ENCODE measurements at regions not wholly inside any gene's neighbourhood (a gene's known extent, or its start where the extent isn't known, plus 50 kb on each side); places are given as distances from the start of the nearest gene placed in this dataset.
"Not testable (repeated sequence)": the region's sequence is repeated elsewhere in the genome, so short reads cannot be mapped to it uniquely, and the experiment has no call there.

- H3K4me3 Mint-ChIP-seq = no peak overlapping the region
Observed at GRCh38 chr4:13920111-13920875, 292.8 kb upstream of the BOD1L1 start.

GRCh38 chr4:13920901-13921300 lies 293.4 kb upstream of the BOD1L1 start:
- H3K27ac Mint-ChIP-seq (ENCODE audit: unreplicated experiment) = no peak overlapping the region

More at GRCh38 chr4:13920111-13920875, 292.8 kb upstream of the BOD1L1 start:
- Mint-ChIP-seq H3K27me3 (ENCODE audit: low read depth) (no peaks in the 10 kb centered on the region), H3K27ac (ENCODE audit: unreplicated experiment) (no peak overlapping the region), H3K36me3 (ENCODE audit: low read depth) (peaks cover 3% of the 10 kb centered on the region), H3K9me3 (peaks cover 3% of the 10 kb centered on the region), H3K4me1 (no peaks in the 10 kb centered on the region)
- TF ChIP-seq, protein P1, sequence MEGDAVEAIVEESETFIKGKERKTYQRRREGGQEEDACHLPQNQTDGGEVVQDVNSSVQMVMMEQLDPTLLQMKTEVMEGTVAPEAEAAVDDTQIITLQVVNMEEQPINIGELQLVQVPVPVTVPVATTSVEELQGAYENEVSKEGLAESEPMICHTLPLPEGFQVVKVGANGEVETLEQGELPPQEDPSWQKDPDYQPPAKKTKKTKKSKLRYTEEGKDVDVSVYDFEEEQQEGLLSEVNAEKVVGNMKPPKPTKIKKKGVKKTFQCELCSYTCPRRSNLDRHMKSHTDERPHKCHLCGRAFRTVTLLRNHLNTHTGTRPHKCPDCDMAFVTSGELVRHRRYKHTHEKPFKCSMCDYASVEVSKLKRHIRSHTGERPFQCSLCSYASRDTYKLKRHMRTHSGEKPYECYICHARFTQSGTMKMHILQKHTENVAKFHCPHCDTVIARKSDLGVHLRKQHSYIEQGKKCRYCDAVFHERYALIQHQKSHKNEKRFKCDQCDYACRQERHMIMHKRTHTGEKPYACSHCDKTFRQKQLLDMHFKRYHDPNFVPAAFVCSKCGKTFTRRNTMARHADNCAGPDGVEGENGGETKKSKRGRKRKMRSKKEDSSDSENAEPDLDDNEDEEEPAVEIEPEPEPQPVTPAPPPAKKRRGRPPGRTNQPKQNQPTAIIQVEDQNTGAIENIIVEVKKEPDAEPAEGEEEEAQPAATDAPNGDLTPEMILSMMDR (conservative IDR thresholded peaks at IDR 0.05) = no peak
- DNase-seq (ENCODE audit: low read depth, low spot score) = no peak

GRCh38 chr4:13921805-13922204 lies 294.3 kb upstream of the BOD1L1 start:
- H3K27me3 Mint-ChIP-seq (ENCODE audit: low read depth) = no peaks in the 10 kb centered on the region
- TF ChIP-seq, protein P1 (conservative IDR thresholded peaks at IDR 0.05) = no peak
- peaks cover 3% of the 10 kb centered on the region for H3K9me3 Mint-ChIP-seq
- H3K4me3 Mint-ChIP-seq = no peak overlapping the region
- no peaks in the 10 kb centered on the region for H3K4me1 Mint-ChIP-seq
- H3K36me3 Mint-ChIP-seq (ENCODE audit: low read depth) = peaks cover 3% of the 10 kb centered on the region
- DNase-seq (ENCODE audit: low read depth, low spot score) = no peak
- no peak overlapping the region for H3K27ac Mint-ChIP-seq (ENCODE audit: unreplicated experiment)

More at GRCh38 chr4:13920901-13921300, 293.4 kb upstream of the BOD1L1 start:
- DNase-seq (ENCODE audit: low read depth, low spot score) = no peak
- no peak overlapping the region for H3K4me3 Mint-ChIP-seq
- peaks cover 3% of the 10 kb centered on the region for H3K9me3 Mint-ChIP-seq
- H3K36me3 Mint-ChIP-seq (ENCODE audit: low read depth) = peaks cover 3% of the 10 kb centered on the region
- H3K27me3 Mint-ChIP-seq (ENCODE audit: low read depth) = no peaks in the 10 kb centered on the region
- H3K4me1 Mint-ChIP-seq = no peaks in the 10 kb centered on the region
- TF ChIP-seq, protein P1 (conservative IDR thresholded peaks at IDR 0.05) = no peak

DNA sequence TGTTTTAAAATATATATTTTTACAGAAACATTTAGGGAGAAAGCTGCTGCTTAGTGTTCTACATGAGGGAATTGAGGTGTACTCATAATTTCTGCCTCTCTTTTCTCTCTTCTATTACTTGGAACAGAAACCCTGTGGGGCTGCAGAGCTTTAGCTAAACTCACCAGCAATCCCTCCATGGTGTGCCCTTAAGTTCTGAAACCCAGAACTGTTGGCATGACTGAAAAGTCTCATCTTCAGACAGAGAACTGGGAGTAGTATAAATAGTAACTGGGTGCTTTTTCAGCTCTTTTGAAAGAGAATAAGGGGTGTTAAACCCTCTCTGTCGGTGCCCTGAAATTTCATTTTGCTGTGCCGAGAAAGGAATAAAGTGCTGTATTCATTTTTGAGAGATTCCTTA lies 294.9 kb upstream of the BOD1L1 start:
- H3K4me1 Mint-ChIP-seq = no peaks in the 10 kb centered on the region
- no peak for DNase-seq (ENCODE audit: low read depth, low spot score)
- H3K9me3 Mint-ChIP-seq = peaks cover 3% of the 10 kb centered on the region
- no peak overlapping the region for H3K4me3 Mint-ChIP-seq
- peaks cover 3% of the 10 kb centered on the region for H3K36me3 Mint-ChIP-seq (ENCODE audit: low read depth)
- no peaks in the 10 kb centered on the region for H3K27me3 Mint-ChIP-seq (ENCODE audit: low read depth)
- no peak overlapping the region for H3K27ac Mint-ChIP-seq (ENCODE audit: unreplicated experiment)
- TF ChIP-seq, protein P1 (conservative IDR thresholded peaks at IDR 0.05) = no peak

- Mint-ChIP-seq H3K9me3 (peaks cover 3% of the 10 kb centered on the region), H3K36me3 (ENCODE audit: low read depth) (peaks cover 3% of the 10 kb centered on the region), H3K27me3 (ENCODE audit: low read depth) (no peaks in the 10 kb centered on the region), H3K27ac (ENCODE audit: unreplicated experiment) (no peak overlapping the region), H3K4me3 (no peak overlapping the region), H3K4me1 (no peaks in the 10 kb centered on the region)
- TF ChIP-seq, protein P1 (conservative IDR thresholded peaks at IDR 0.05) = no peak
- DNase-seq (ENCODE audit: low read depth, low spot score) = no peak
Observed at GRCh38 chr4:13922873-13923645, 295.5 kb upstream of the BOD1L1 start.

DNA sequence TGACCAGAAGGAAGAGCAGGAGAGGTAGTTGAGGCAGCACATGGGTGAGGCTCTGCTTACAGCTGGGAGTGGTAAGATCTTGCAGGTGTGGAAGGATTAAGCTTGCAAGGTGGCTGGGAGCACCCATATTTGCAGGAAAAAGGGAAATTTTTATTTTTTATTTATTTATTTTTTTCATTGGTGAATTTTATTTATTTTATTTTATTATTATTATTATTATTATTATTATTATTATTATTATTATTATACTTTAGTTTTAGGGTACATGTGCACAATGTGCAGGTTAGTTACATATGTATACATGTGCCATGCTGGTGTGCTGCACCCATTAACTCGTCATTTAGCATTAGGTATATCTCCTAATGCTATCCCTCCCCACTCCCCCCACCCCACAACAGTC lies 297.4 kb upstream of the BOD1L1 start:
- H3K4me1 Mint-ChIP-seq; H3K4me3 Mint-ChIP-seq; H3K9me3 Mint-ChIP-seq; H3K36me3 Mint-ChIP-seq (ENCODE audit: low read depth); H3K27ac Mint-ChIP-seq (ENCODE audit: unreplicated experiment); H3K27me3 Mint-ChIP-seq (ENCODE audit: low read depth); DNase-seq (ENCODE audit: low read depth, low spot score): not testable (repeated sequence)
